Activated CD8-positive, alpha-beta T cell treated with anti-CD3 and anti-CD28 coated beads for 36 hours (primary cell): ENCODE measurements at regions not wholly inside any gene's neighbourhood (a gene's known extent, or its start where the extent isn't known, plus 50 kb on each side); places are given as distances from the start of the nearest gene placed in this dataset.

Source experiments
- ATAC-seq: fragments of 200-7000 bp; cut with Tn5 transposase; one replicate; pipeline ENCODE4 v1.10.0; 2021; ENCODE audit warnings: mild to moderate bottlenecking, moderate library complexity
- CTCF ChIA-PET: fragments of 350-600 bp; sonication (Branson Sonifier 250); formaldehyde crosslinking; loops from one replicate; lab custom pipeline; 2021; ENCODE audit warnings: antibody characterized with exemption; lab: Charles Lee
- POLR2A ChIA-PET: fragments of 350-600 bp; sonication (Branson Sonifier 250); formaldehyde crosslinking; loops from one replicate; lab custom pipeline; 2021; ENCODE audit warnings: antibody characterized with exemption; lab: Charles Lee
- DNase-seq: peaks from one replicate; pipeline ENCODE4 v3.0.0-alpha.2; 2020
- H3K27ac Mint-ChIP-seq: one replicate; pipeline ENCODE4 v1.8.0; 2021; ENCODE audit warnings: mild to moderate bottlenecking, mixed read lengths
- H3K27me3 Mint-ChIP-seq: one replicate; pipeline ENCODE4 v1.8.0; 2021; ENCODE audit warnings: mixed read lengths
- H3K36me3 Mint-ChIP-seq: one replicate; pipeline ENCODE4 v1.8.0; 2021; ENCODE audit warnings: low read depth, mixed read lengths
- H3K4me1 Mint-ChIP-seq: one replicate; pipeline ENCODE4 v1.8.0; 2021; ENCODE audit warnings: low read depth, mixed read lengths
- H3K4me3 Mint-ChIP-seq: one replicate; pipeline ENCODE4 v1.8.0; 2021; ENCODE audit warnings: mild to moderate bottlenecking, moderate library complexity, mixed read lengths
- H3K9me3 Mint-ChIP-seq: one replicate; pipeline ENCODE4 v1.8.0; 2021; ENCODE audit warnings: mixed read lengths
- CTCF ChIP-seq: fragments of 200-600 bp; IDR thresholded peaks from one replicate; pipeline ENCODE4 v1.8.0; 2022; ENCODE audit warnings: antibody characterized with exemption, mild to moderate bottlenecking
- intact Hi-C: fragments of 100-400 bp; cut with micrococcal nuclease; formaldehyde crosslinking; loops from one replicate; pipeline ENCODE4 v1.10.0; 2022

- ChIA-PET CTCF (no interaction called here), POLR2A (no interaction called here)
- DNase-seq = no peak
- Mint-ChIP-seq H3K36me3 (no peaks in the 10 kb centered on the region), H3K4me1 (no peaks in the 10 kb centered on the region), H3K27me3 (no peaks in the 10 kb centered on the region), H3K4me3 (no peak overlapping the region), H3K27ac (no peak overlapping the region), H3K9me3 (no peaks in the 10 kb centered on the region)
- intact Hi-C loops = no loop called here
- no peak for ATAC-seq
- no peak for TF ChIP-seq CTCF
Measured at GRCh38 chr12:25419595-25419994, 133.5 kb downstream of the LMNTD1 start.

GRCh38 chr12:25417071-25417470 lies 136.0 kb downstream of the LMNTD1 start:
- Mint-ChIP-seq H3K9me3 (no peaks in the 10 kb centered on the region), H3K4me1 (no peaks in the 10 kb centered on the region), H3K4me3 (no peak overlapping the region), H3K36me3 (no peaks in the 10 kb centered on the region), H3K27me3 (no peaks in the 10 kb centered on the region), H3K27ac (no peak overlapping the region)
- ChIA-PET POLR2A (no interaction called here), CTCF (no interaction called here)
- intact Hi-C loops = no loop called here
- ATAC-seq (no peak), DNase-seq (no peak)
- no peak for TF ChIP-seq CTCF

GRCh38 chr12:25416516-25416915 lies 136.6 kb downstream of the LMNTD1 start:
- no peak for DNase-seq
- CTCF ChIA-PET = no interaction called here
- intact Hi-C loops = no loop called here
- no peaks in the 10 kb centered on the region for H3K36me3 Mint-ChIP-seq
- H3K4me1 Mint-ChIP-seq = no peaks in the 10 kb centered on the region
- H3K4me3 Mint-ChIP-seq = no peak overlapping the region
- H3K27ac Mint-ChIP-seq = no peak overlapping the region
- H3K9me3 Mint-ChIP-seq = no peaks in the 10 kb centered on the region
- no peak for ATAC-seq
- TF ChIP-seq CTCF = no peak
- POLR2A ChIA-PET = no interaction called here
- H3K27me3 Mint-ChIP-seq = no peaks in the 10 kb centered on the region

GRCh38 chr12:25415004-25415403 lies 138.1 kb downstream of the LMNTD1 start:
- no peak for ATAC-seq
- CTCF ChIA-PET = no interaction called here
- DNase-seq = no peak
- no peaks in the 10 kb centered on the region for H3K4me1 Mint-ChIP-seq
- no peaks in the 10 kb centered on the region for H3K36me3 Mint-ChIP-seq
- no peak for TF ChIP-seq CTCF
- no peaks in the 10 kb centered on the region for H3K27me3 Mint-ChIP-seq
- intact Hi-C loops = no loop called here
- POLR2A ChIA-PET = no interaction called here
- H3K4me3 Mint-ChIP-seq = no peak overlapping the region
- H3K9me3 Mint-ChIP-seq = no peaks in the 10 kb centered on the region
- H3K27ac Mint-ChIP-seq = no peak overlapping the region

- no peaks in the 10 kb centered on the region for H3K27me3 Mint-ChIP-seq
- DNase-seq (no peak), ATAC-seq (no peak)
- CTCF ChIA-PET = interaction anchor here (0.7 to 1.5 kb wide), 3 partner anchors 23 to 25 kb away, joined by 3 to 8 read pairs (median 4); no protein-coding TSS in a partner anchor
- POLR2A ChIA-PET = no interaction called here
- no peaks in the 10 kb centered on the region for H3K36me3 Mint-ChIP-seq
- H3K4me1 Mint-ChIP-seq = no peaks in the 10 kb centered on the region
- H3K4me3 Mint-ChIP-seq = no peak overlapping the region
- no peaks in the 10 kb centered on the region for H3K9me3 Mint-ChIP-seq
- intact Hi-C loops = no loop called here
- no peak for TF ChIP-seq CTCF
- H3K27ac Mint-ChIP-seq = no peak overlapping the region
Measured at GRCh38 chr12:25412735-25413134, 140.3 kb downstream of the LMNTD1 start.
